ENCODE measurements at regions not wholly inside any gene's neighbourhood (a gene's known extent, or its start where the extent isn't known, plus 50 kb on each side); places are given as distances from the start of the nearest gene placed in this dataset.

DNA sequence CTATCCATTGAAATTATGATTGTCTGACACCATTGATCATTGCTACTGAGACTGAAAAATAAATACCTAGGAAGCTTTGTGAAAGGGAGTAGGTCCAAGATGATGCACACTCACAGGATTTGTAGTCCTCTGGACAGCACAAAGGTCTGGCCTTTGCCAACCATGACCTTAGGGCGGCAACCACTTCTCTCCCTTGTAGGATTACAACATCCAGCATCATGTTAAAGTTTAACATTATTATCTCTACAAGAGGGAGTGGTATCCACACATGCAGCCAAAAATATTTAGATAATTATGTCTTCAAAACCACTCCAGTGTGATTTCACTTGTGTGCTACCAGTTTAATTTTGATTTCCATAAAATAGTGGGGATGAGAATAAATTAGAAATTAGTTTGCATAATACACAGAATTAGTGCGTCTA lies 51.1 kb upstream of the NHSL1 start:
- no peak for DNase-seq (ENCODE audit: low read depth in 2 of 3, low spot score in 2 of 3)

DNA sequence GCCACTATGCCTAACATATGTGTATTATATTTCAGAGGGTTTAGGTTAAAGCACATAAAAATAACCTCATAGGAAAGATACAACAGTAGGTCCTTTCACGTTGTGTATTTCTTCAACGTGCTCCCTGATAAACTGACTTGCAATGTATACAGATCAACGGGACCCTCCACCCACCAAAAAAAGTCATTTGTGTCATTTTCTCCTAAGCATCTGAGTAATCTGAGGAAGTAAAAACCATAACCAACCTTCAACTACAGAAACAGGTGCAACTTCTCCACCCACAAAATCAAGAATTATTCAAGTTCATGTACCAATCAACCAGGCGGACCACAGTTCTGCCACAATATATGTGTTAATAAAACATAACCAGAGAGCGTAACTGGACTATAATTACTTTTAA lies 54.9 kb upstream of the NHSL1 start:
- peak in 1 of 3 donors; percentile 1 for DNase-seq (ENCODE audit: low read depth in 2 of 3, low spot score in 2 of 3)

DNA sequence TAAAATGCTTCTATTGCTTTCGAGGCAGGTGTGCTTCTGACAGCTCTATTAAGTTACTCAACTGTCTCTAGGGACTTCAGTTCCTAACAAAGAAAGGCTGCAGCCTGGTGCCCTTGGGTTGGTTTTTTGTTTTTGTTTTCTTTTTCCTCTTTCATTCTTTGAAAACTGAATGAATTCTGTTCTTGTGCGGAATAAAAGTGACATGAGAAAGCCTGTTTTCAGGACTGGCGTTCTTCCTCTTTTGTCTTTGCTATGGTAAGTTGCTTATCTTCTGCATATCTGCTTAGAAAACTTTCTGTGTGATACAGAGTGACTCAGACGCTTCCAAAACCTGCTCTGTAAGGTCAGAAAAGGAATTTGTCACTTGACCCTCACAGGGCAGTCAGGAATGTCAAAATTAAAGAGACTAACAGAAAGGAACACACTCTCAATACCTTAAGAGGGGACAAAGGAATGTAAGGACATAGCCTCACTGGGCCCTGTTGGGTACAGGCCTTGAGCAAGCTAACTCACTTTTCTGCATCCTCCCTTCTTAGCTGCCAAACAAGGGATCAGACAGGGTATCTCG lies 56.2 kb upstream of the NHSL1 start:
- DNase-seq (ENCODE audit: low read depth in 2 of 3, low spot score in 2 of 3): peak in 2 of 3 donors; percentile 14 to 17

DNA sequence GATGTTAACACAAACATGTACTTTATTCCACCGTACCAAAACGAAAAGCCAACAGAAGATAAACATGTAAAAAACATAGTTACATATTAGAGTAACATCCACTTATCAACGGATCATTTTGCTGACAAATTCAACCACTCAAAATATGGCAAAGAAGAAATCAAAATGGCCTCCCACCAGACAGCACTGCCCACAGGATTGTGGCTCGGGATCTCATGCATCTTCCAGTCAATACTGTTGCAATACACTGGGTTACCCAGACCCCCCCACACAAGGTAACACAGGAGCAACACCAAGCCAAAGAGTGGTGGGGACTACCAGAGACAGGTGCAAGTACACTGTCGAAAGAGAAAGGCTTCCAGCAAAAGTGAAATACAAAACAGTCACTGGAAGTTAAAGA lies 57.9 kb upstream of the NHSL1 start:
- no peak for DNase-seq (ENCODE audit: low read depth in 2 of 3, low spot score in 2 of 3)

DNA sequence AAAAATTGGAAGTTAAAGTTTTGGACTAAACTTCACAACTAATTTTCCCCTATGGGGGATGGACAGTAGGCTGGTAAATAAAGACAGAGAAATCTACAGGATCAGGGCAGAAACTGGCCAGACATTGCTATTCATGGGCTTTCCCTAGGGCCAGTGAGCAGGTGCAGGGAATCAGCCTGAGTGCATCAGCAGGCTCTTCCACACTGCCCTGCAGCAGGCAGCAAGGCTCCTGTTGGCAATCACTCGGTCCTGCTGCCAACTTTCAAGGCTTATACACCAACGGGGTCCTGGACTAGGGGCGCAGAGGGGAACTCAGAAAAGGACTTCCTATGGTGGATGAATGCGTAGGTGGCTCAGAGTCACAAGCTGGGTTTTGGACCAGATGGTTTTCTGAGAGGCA lies 59.8 kb upstream of the NHSL1 start:
- DNase-seq (ENCODE audit: low read depth in 2 of 3, low spot score in 2 of 3): no peak

DNA sequence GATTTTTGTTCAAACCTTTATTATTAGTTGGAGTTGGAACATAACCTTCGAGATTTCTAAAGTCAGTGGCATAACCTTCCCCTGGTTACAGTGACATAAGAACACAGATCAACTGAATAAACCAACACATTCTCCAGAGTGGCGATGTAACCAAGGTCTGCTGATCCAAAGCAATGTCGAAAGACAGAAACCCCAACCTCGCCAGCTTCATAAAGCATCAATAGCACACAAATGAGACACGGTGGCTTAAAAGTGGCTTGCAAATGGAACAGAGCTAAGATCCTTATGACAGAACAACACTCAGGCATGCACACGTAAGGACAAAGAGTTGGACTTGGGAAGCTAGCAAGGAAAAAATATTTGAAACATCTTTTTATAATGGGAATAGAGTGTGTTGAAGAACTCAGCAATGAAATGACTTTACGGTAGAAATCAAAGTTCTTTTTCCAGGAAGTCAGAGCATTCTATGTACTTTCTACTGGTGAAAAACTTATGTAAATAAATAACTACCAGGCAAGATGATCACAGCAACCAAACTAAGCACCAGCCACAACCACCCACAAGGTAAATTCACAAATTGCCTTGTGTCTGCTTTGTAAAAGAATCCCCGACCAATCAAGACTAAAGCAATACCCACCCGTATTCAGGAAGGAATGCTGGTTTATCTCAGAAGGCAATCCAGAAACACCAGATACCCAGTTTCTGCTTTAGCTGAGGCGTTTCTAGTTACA lies 61.0 kb upstream of the NHSL1 start:
- no peak for DNase-seq (ENCODE audit: low read depth in 2 of 3, low spot score in 2 of 3)

DNA sequence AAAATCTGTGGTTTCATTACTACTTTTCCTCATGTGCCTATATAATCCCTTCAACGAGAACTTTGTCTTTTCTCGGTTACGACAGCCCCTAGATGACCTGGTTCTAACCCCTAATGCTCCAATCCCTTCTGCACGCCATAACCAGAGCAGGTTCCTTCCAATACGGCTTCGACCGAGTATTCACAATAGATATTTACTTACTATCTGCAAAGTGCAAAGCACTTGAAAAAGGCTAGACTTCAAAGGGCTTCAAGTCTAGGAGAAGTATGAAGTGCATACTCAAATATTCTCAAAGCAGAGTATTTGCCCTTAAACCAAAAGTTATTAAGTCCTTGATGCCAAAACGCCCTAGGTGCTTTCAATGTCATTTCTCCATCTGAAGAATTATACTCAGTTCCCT lies 63.4 kb upstream of the NHSL1 start:
- no peak for DNase-seq (ENCODE audit: low read depth in 2 of 3, low spot score in 2 of 3)

DNA sequence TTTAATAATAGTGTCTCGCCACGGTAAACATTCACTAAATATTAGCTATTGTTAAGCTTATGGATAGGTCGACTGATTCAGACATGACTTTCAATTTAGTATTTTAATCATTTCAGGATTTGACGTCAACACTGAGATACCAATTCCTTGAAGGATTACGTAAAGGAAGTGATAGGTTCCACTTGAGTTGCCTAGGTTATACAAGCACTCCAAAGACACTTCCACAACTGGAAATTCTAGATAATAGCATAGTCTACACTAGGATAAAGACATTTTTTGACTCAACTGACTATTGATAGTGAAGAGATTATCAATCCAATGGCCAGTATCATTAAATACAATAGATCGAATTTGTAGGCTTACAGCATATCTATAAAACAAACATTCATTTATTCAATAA lies 63.9 kb upstream of the NHSL1 start:
- DNase-seq (ENCODE audit: low read depth in 2 of 3, low spot score in 2 of 3): no peak

DNA sequence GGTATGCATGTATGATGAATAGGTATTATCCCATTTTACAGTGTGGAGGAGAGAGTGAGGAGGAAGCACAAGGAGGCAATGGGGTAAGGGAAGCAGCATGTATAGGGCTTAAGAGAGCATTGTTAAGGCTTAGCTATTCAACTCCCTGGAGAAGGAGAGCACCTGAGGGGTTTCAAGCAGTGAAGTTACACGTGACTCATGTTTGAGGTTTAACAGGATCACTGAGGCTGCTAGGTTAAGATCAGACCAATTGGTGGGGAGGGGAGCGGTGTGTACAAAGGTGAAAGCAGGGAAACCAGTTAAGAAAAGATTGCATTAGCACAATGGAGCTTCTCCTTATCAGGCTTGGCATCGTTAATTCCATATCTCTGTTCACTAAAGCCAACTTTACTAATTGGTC lies 64.4 kb upstream of the NHSL1 start:
- DNase-seq (ENCODE audit: low read depth in 2 of 3, low spot score in 2 of 3): no peak

DNA sequence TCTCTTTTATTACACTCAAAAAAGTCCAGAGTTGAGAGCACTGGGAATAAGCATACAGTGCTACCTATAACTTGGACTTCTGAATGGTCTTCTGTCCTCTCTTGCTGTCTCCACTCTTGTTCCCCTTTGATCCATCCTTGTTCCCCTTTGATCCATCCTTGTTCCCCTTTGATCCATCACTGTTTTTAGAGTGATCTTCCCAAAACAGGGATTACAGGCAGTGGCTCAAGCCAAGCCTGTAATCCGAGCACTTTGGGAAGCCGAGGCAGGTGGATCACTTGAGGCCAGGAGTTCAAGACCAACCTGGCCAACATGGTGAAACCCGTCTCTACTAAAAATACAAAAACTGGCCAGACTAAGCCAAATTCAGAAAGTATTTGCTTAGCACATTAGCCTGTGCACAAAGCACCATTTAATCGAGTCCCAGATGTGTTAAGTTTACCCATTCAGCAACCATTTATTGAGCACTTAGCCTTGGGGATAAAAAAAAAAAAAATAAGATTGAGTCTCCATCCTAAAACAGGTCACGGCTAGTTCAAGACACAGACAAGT lies 65.0 kb upstream of the NHSL1 start:
- no peak for DNase-seq (ENCODE audit: low read depth in 2 of 3, low spot score in 2 of 3)

DNA sequence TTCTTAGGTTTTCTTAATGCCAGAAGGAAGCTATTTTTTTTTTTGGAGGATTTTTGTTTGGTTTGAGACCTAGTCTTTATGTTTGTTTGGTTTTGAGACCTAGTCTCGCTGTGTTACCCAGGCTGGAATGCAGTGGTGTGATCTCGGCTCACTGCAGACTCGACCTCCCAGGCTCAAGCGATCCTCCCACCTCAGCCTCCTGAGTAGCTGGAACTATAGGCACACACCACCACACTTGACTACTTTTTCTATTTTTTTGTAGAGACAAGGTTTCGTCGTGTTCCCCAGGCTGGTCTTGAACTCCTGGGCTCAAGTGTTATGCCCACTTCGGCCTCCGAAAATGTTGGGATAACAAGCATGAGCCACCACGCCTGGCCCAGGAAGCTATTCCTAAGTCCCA lies 67.8 kb upstream of the NHSL1 start:
- DNase-seq (ENCODE audit: low read depth in 2 of 3, low spot score in 2 of 3): no peak

DNA sequence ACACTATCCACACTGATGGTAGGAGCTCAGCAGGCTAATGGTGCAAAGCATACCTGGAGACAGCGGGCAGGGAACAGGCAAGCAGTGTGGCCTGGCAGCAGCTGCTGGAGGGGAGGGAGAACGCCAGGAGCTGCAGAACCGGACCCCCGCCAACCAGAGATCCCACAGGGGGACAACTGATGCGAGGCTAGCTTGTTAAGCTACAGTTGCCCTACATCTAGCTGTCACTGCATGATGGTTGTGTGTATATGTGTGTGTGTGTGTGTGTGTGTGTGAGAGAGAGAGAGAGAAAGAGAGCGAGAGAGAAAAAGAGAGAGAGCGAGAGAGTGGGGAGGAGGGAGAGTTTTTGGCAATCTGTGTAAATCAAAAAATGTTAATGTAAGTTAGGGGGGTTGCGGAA lies 69.7 kb upstream of the NHSL1 start:
- no peak for DNase-seq (ENCODE audit: low read depth in 2 of 3, low spot score in 2 of 3)

DNA sequence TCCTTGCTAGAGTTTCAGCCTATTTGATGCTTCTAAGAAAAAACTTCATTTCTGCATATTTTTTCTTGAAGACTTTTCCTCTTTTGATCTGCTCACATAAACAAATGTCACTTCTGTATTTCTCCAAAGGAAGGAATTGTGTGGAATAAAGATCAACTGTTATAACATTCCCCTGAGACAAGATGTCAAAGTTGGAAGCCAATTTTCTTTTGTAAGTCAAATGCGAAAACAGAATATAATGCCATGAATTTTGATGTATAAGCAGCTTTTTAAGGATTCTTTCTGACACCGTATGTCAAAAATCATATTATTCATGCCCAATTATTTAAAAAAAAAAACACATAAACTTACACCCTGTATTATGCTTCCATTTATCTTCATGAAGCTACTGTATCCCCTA lies 70.3 kb upstream of the NHSL1 start:
- DNase-seq (ENCODE audit: low read depth in 2 of 3, low spot score in 2 of 3): no peak

DNA sequence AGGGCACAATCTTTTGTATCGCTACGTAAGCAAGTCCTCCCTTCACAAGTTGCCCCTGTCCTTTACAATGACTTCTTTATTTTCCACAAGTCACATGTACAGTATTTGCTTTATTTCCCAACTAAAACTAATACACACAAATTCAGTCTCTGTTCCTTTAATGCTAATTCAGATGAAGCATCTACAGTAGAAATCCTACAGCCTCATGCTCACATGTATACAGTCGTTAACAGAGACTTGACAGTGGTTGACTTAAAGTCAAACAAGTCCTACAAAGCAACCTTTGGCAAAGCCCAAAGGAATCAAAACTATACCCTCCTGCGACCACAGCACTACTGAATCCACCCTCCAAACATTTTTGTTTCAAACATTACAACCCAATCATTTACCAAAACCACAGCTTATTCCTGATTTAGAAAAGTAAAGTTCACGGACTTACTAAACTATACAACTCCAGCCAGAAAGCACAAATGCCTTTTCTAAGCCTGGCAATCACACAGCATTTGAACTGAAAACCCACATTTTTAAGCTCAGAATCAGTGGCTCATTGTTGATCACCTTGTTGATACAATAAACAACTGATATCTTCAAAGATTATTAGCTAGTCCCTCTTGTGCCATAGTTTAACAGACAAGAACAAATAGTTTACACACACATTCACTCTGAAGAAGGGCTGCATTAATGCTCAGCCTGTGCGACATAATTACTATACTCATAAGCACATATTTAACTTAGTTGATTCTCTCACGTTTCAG lies 70.9 kb upstream of the NHSL1 start:
- DNase-seq (ENCODE audit: low read depth in 2 of 3, low spot score in 2 of 3): no peak

DNA sequence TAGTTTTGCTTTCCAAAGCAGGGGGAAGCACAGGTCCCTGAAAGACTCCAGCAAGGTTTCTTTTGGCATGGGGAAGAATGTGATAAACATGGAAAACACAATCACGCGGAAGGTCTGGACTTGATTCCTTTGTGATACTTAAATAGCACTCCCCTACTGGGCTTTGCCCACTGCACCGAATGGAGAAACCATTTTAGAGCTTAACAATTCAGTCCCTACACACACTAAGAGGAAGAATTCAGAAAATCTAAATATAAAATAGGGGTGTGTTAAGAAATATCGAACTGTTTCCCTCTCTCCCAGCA lies 71.4 kb upstream of the NHSL1 start:
- DNase-seq (ENCODE audit: low read depth in 2 of 3, low spot score in 2 of 3): no peak

DNA sequence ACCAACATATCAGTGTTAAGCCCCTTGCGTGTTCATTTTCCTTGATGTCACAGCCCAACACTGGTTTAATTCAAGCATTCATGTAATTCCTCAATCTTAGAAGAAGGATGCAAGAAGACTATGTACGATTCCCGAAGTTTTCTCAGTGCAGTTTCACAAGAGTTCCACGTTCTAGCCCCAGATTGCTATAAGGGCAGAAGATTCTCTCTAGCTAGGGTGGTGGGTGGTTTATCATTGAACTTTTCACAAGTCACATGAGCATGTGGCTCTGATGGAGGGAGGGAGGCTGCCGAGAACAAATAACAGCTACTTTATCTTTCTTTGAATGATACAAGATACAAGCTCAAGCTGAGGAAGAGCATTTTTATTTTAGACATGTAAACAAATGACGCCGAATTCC lies 71.9 kb upstream of the NHSL1 start:
- no peak for DNase-seq (ENCODE audit: low read depth in 2 of 3, low spot score in 2 of 3)

DNA sequence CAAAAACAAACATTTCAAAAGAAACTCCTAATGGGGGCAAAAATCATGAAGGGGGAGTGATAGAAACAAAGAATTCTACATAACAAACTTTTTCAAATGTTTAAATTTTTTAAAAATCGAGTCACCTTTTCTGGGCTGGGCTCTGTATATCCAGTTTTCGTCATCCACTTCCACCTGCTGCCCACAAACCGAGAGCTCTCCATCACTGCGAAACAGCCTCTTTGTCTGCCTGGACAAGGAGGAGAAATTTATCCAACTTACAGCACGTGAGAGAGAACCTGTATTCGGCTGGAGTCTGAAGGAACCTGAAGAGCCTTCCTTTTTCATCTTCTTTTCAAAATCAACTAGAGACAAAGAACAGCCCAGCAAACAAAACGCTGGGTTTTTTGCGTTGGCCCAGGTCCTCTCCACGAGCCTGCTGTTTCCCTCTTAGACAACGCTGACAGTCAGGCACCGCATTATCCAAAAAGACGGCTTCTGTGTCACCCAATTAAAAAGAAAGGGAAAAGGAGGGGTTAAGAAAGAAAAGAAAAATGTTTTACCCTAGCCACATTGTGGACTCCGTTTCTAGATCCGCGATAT lies 72.4 kb upstream of the NHSL1 start:
- no peak for DNase-seq (ENCODE audit: low read depth in 2 of 3, low spot score in 2 of 3)

DNA sequence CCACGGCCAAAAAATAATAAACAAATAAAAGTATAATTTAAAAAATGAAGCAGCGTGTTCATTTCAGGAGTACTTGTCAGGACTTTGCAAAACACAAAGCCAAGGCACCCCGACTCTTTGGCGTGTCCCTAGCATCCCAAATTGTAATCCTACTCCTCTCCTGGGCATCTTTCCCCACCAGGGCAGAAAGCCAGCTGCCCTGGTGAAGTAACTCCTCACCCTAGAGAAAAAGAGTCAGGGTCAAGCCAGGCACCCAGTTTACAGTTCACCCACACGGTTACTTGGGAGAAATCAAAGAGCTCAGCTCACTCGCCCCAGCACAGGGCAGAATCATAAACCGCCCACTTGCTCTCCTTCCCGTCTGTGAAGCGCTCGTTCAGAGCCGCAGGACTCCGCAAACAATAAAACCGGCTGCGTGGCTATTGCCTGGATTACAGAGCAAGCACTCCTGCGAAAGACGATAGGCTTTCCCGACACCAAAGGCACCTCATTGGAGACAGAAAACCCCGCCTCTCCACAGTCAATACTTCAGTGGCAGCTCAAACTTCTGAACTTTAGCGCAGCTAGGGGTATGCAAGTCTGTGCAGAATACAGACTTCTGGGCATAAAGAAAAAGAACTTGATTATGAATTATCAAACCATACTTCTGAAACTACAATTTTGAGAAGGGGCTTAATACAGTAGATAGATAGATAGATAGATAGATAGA lies 73.0 kb upstream of the NHSL1 start:
- DNase-seq (ENCODE audit: low read depth in 2 of 3, low spot score in 2 of 3): peak in 2 of 3 donors; percentile 40 to 62

DNA sequence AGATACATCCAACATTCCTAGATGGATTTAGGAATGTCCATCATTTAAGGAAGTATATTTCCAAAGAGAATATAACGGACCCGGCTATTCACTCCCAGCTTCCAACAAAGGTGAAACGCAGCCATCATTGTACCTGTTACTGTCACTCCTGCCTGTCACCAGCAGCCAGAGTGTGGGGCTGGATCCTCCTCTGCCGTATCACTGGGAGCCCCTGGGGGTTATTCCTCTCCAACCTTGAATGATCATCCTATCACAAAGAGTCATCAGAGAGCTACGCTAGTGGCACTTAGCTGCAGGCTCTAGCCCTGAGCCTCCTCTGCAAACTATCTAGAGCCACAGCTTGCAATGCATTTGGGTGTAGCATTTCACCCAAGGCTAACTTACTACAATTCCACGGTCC lies 73.6 kb upstream of the NHSL1 start:
- DNase-seq (ENCODE audit: low read depth in 2 of 3, low spot score in 2 of 3): no peak

DNA sequence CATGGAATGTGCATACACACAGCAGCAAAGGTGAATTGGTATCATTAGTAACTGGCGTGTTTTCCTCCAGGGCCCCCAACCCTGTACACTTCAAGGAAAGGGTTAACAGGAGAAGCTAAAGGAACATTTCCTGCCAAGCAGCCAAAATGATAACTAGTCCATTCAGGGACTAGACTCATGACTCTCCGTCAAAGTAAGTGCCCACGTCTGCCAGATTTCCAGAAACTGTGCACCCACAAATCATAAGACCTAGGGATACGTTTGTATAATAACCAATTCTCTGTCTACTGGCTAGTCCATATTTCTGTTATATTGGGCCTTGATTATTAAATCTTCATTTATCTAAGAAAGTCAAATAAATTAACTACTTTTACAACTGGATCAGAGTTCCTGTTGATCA lies 76.0 kb upstream of the NHSL1 start:
- DNase-seq (ENCODE audit: low read depth in 2 of 3, low spot score in 2 of 3): no peak

DNA sequence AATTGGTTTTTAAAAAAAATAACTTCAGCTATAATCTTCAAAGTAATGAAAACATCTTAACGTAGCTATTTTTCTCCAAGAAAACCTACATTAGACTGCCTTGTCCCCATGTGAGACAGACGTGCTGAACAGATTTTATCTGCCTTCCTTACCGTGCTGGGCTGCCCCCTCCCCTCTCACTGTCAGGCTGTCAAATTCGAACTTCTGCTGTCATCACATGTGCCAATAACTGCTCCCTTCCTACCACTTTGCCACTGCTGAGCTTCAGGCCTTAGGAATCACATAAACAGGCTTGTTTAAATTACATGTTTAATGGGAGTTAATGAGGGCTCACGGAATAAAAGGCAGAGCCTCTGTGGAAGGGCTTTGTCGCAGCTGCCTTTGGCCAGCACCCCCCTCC lies 77.0 kb upstream of the NHSL1 start:
- no peak for DNase-seq (ENCODE audit: low read depth in 2 of 3, low spot score in 2 of 3)
